Calu3 (cell line): ENCODE measurements at regions not wholly inside any gene's neighbourhood (a gene's known extent, or its start where the extent isn't known, plus 50 kb on each side); places are given as distances from the start of the nearest gene placed in this dataset.
A peak's percentile ranks its signal among the peaks of the same experiment; 100 is the strongest.

Experiments used
- BruUV-seq: library from RNA; stranded (reverse); fragments of 400-500 nt; replicated peaks from 2 replicates; lab custom pipeline; 2021; lab: Mats Ljungman, UMichigan
- CTCF ChIA-PET: fragments of 300-600 bp; sonication (Branson Sonifier 250); formaldehyde crosslinking; loops from one replicate; lab custom pipeline; 2022; ENCODE audit warnings: antibody characterized with exemption; lab: Charles Lee
- DNase-seq: peaks from one replicate; pipeline ENCODE4 v3.0.0; 2022
- H3K27ac Mint-ChIP-seq: one replicate; pipeline ENCODE4 v1.8.0; 2022; ENCODE audit warnings: mixed read lengths; ENCODE audit not compliant: unreplicated experiment
- H3K27me3 Mint-ChIP-seq: one replicate; pipeline ENCODE4 v1.8.0; 2022; ENCODE audit warnings: mixed read lengths; ENCODE audit not compliant: unreplicated experiment
- H3K36me3 Mint-ChIP-seq: one replicate; pipeline ENCODE4 v1.8.0; 2022; ENCODE audit warnings: mild to moderate bottlenecking, moderate library complexity, mixed read lengths; ENCODE audit not compliant: insufficient read depth, unreplicated experiment
- H3K4me1 Mint-ChIP-seq: one replicate; pipeline ENCODE4 v1.8.0; 2022; ENCODE audit warnings: mild to moderate bottlenecking, low read depth, mixed read lengths; ENCODE audit not compliant: unreplicated experiment
- H3K4me3 Mint-ChIP-seq: one replicate; pipeline ENCODE4 v1.8.0; 2022; ENCODE audit warnings: mild to moderate bottlenecking, low read depth, moderate library complexity, mixed read lengths; ENCODE audit not compliant: unreplicated experiment
- H3K9me3 Mint-ChIP-seq: one replicate; pipeline ENCODE4 v1.8.0; 2022; ENCODE audit warnings: low read depth, mixed read lengths; ENCODE audit not compliant: unreplicated experiment
- intact Hi-C: fragments of 100-400 bp; cut with micrococcal nuclease; formaldehyde crosslinking; loops from one replicate; pipeline ENCODE4 v1.10.0; 2022; ENCODE audit not compliant: unreplicated experiment
- TF ChIP-seq, protein P1 (sequence below): fragments of 200-600 bp; IDR thresholded peaks from one replicate; pipeline ENCODE4 v1.8.0; 2022; ENCODE audit warnings: antibody characterized with exemption; ENCODE audit not compliant: unreplicated experiment

DNA sequence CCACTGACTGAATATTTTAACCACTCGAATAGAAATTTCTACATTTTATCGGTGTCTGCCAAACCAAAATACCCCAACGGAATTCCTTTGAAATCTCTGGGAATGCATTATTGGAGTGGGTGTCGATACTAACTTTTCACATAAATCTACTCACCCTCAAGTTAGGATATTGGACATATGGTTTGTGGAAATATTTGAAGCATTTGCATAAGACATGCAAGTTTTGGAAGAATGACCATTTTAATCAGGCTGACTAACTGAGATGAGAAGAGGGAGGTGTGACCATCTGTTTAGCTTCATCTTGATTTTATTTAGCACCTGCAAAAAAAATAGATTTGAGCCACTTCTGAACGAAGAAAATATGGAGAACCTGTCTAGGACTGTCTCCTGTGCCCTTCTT, 61.2 kb downstream of the KLF6 start:
- TF ChIP-seq, protein P1, sequence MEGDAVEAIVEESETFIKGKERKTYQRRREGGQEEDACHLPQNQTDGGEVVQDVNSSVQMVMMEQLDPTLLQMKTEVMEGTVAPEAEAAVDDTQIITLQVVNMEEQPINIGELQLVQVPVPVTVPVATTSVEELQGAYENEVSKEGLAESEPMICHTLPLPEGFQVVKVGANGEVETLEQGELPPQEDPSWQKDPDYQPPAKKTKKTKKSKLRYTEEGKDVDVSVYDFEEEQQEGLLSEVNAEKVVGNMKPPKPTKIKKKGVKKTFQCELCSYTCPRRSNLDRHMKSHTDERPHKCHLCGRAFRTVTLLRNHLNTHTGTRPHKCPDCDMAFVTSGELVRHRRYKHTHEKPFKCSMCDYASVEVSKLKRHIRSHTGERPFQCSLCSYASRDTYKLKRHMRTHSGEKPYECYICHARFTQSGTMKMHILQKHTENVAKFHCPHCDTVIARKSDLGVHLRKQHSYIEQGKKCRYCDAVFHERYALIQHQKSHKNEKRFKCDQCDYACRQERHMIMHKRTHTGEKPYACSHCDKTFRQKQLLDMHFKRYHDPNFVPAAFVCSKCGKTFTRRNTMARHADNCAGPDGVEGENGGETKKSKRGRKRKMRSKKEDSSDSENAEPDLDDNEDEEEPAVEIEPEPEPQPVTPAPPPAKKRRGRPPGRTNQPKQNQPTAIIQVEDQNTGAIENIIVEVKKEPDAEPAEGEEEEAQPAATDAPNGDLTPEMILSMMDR, result no peak
- CTCF ChIA-PET, result no interaction called here
- no peak overlapping the region for H3K27ac Mint-ChIP-seq
- H3K4me1 Mint-ChIP-seq, result peaks cover 9% of the 10 kb centered on the region
- H3K36me3 Mint-ChIP-seq, result no peaks in the 10 kb centered on the region
- intact Hi-C loops, result no loop called here
- no TSS peak for BruUV-seq
- no peak overlapping the region for H3K4me3 Mint-ChIP-seq
- DNase-seq, result no peak
- no peaks in the 10 kb centered on the region for H3K9me3 Mint-ChIP-seq
- no peaks in the 10 kb centered on the region for H3K27me3 Mint-ChIP-seq

- Mint-ChIP-seq H3K9me3 (no peaks in the 10 kb centered on the region), H3K27me3 (no peaks in the 10 kb centered on the region), H3K4me1 (peaks cover 9% of the 10 kb centered on the region), H3K4me3 (no peak overlapping the region), H3K36me3 (no peaks in the 10 kb centered on the region), H3K27ac (no peak overlapping the region)
- TF ChIP-seq, protein P1, result no peak
- intact Hi-C loops, result no loop called here
- no TSS peak for BruUV-seq
- no peak for DNase-seq
- CTCF ChIA-PET, result interaction anchor here (1.6 kb wide), 1 partner anchor 9 kb away, joined by 5 read pairs; no protein-coding TSS in a partner anchor
Observed at GRCh38 chr10:3720228-3721019, 64.6 kb downstream of the KLF6 start.

- peak; percentile 22 for DNase-seq
- Mint-ChIP-seq H3K36me3 (no peaks in the 10 kb centered on the region), H3K4me1 (peaks cover 9% of the 10 kb centered on the region), H3K27ac (no peak overlapping the region), H3K9me3 (no peaks in the 10 kb centered on the region), H3K27me3 (no peaks in the 10 kb centered on the region), H3K4me3 (no peak overlapping the region)
- CTCF ChIA-PET, result interaction anchor here (1.6 kb wide), 1 partner anchor 10 kb away, joined by 5 read pairs; no protein-coding TSS in a partner anchor
- TF ChIP-seq, protein P1, result no peak
- no TSS peak for BruUV-seq
- intact Hi-C loops, result no loop called here
Observed at GRCh38 chr10:3719024-3719843, 65.8 kb downstream of the KLF6 start.

DNA sequence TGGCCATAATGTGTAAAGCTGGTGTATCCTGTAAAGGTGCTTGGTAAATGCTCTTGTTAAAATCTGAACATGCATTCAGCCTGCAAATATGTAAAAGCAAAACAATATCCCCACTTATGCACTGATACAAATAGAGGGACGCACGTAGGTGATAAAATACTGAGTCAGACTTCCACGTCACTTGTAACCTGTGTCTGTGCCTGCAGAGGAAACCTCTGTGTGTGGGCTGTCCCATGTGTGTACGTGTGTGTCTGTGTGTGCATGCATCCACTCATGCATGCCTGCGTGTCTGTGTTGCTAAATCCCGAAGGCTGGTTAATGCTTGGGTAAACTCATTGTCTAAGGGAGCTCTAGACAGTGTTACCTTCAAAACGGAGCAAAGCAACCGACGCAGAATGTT, 68.9 kb downstream of the KLF6 start:
- intact Hi-C loops, result no loop called here
- Mint-ChIP-seq H3K9me3 (peaks cover 10% of the 10 kb centered on the region), H3K36me3 (no peaks in the 10 kb centered on the region), H3K27ac (no peak overlapping the region), H3K27me3 (no peaks in the 10 kb centered on the region), H3K4me1 (peaks cover 9% of the 10 kb centered on the region), H3K4me3 (no peak overlapping the region)
- CTCF ChIA-PET, result no interaction called here
- no peak for DNase-seq
- TF ChIP-seq, protein P1, result no peak
- no TSS peak for BruUV-seq
